HepG2 (cell line): ENCODE measurements at regions not wholly inside any gene's neighbourhood (a gene's known extent, or its start where the extent isn't known, plus 50 kb on each side); places are given as distances from the start of the nearest gene placed in this dataset.

Source experiments
- BRCA1 ChIP-seq: sonication (generic); formaldehyde crosslinking; IDR thresholded peaks from 2 replicates; pipeline ENCODE4 v1.4.0; 2020; ENCODE audit warnings: missing genetic modification reagents
- FIP1L1 ChIP-seq: fragments of 200-400 bp; formaldehyde crosslinking; IDR thresholded peaks from 2 replicates; pipeline ENCODE4 v1.6.1; 2018; ENCODE audit warnings: low read depth, mild to moderate bottlenecking, low read length, moderate library complexity, borderline replicate concordance; ENCODE audit not compliant: insufficient read depth
- FOSL1 ChIP-seq: sonication (generic); formaldehyde crosslinking; IDR thresholded peaks from 2 replicates; pipeline ENCODE4 v1.9.0; 2021; ENCODE audit warnings: missing genetic modification reagents, borderline replicate concordance
- GTF3A ChIP-seq: sonication (generic); formaldehyde crosslinking; conservative IDR thresholded peaks from 2 replicates; pipeline ENCODE4 v1.4.0; 2020; ENCODE audit warnings: mild to moderate bottlenecking, missing genetic modification reagents
- HNF4G ChIP-seq, 2 experiments: sonication (generic) in 1 of 2; formaldehyde crosslinking in 1 of 2; IDR thresholded peaks; 2 replicates each; pipeline versions ENCODE4 v1.4.0 to v1.6.1; 2011 to 2020; ENCODE audit warnings: borderline replicate concordance in 2 of 2, low read depth in 2 of 2, mild to moderate bottlenecking in 2 of 2, low read length in 1 of 2, missing genetic modification reagents in 1 of 2, moderate library complexity in 1 of 2
- HOXA3 ChIP-seq: sonication (generic); formaldehyde crosslinking; IDR thresholded peaks from 2 replicates; pipeline ENCODE4 v1.5.0; 2020; ENCODE audit warnings: missing genetic modification reagents
- IKZF5 ChIP-seq: IDR thresholded peaks from 2 replicates; pipeline ENCODE4 v1.6.1; 2018; ENCODE audit warnings: missing genetic modification reagents, mild to moderate bottlenecking, missing compliant biosample characterization
- KDM6A ChIP-seq: IDR thresholded peaks from 2 replicates; pipeline ENCODE4 v1.6.1; 2016; ENCODE audit warnings: low read depth
- MIER3 ChIP-seq: IDR thresholded peaks from 2 replicates; pipeline ENCODE4 v1.6.1; 2016; ENCODE audit warnings: missing compliant biosample characterization, borderline replicate concordance
- NCOA2 ChIP-seq: sonication (generic); formaldehyde crosslinking; IDR thresholded peaks from 2 replicates; pipeline ENCODE4 v1.8.0; 2022; ENCODE audit warnings: inconsistent platforms
- NFKB2 ChIP-seq: sonication (generic); formaldehyde crosslinking; IDR thresholded peaks from 2 replicates; pipeline ENCODE4 v1.4.0; 2020; ENCODE audit warnings: missing genetic modification reagents, borderline replicate concordance
- RFXAP ChIP-seq: sonication (generic); formaldehyde crosslinking; IDR thresholded peaks from 2 replicates; pipeline ENCODE4 v1.4.0; 2020; ENCODE audit warnings: missing genetic modification reagents, borderline replicate concordance
- SRF ChIP-seq: IDR thresholded peaks from 2 replicates; pipeline ENCODE4 v1.6.1; 2011; ENCODE audit warnings: mild to moderate bottlenecking, low read depth, low read length, moderate library complexity
- TBX2 ChIP-seq: sonication (generic); formaldehyde crosslinking; IDR thresholded peaks from 2 replicates; pipeline ENCODE4 v1.5.0; 2020; ENCODE audit warnings: missing genetic modification reagents, mild to moderate bottlenecking, borderline replicate concordance
- ZFP90 ChIP-seq: sonication (generic); formaldehyde crosslinking; IDR thresholded peaks from 2 replicates; pipeline ENCODE4 v1.8.0; 2022; ENCODE audit warnings: missing genetic modification reagents, mild to moderate bottlenecking, inconsistent platforms, borderline replicate concordance
- ZNF180 ChIP-seq: sonication (generic); formaldehyde crosslinking; IDR thresholded peaks from 2 replicates; pipeline ENCODE4 v1.4.0; 2020; ENCODE audit warnings: low read depth, missing genetic modification reagents, borderline replicate concordance
- ZNF34 ChIP-seq: sonication (generic); formaldehyde crosslinking; IDR thresholded peaks from 2 replicates; pipeline ENCODE4 v1.4.0; 2020; ENCODE audit warnings: mild to moderate bottlenecking, missing genetic modification reagents, borderline replicate concordance
- ZNF430 ChIP-seq: sonication (generic); formaldehyde crosslinking; IDR thresholded peaks from 2 replicates; pipeline ENCODE4 v1.9.0; 2021; ENCODE audit warnings: mild to moderate bottlenecking, missing genetic modification reagents
- ZNF501 ChIP-seq: sonication (generic); formaldehyde crosslinking; IDR thresholded peaks from 2 replicates; pipeline ENCODE4 v1.5.1; 2020; ENCODE audit warnings: mild to moderate bottlenecking, moderate library complexity, missing genetic modification reagents
- ZNF510 ChIP-seq: sonication (generic); formaldehyde crosslinking; IDR thresholded peaks from 2 replicates; pipeline ENCODE4 v1.4.0; 2020; ENCODE audit warnings: low read depth, mild to moderate bottlenecking, missing genetic modification reagents
- ZNF614 ChIP-seq: IDR thresholded peaks from 2 replicates; pipeline ENCODE4 v1.6.1; 2018; ENCODE audit warnings: missing biosample characterization, missing genetic modification reagents, inconsistent platforms, borderline replicate concordance
- ZNF629 ChIP-seq: sonication (generic); formaldehyde crosslinking; conservative IDR thresholded peaks from 2 replicates; pipeline ENCODE4 v1.5.0; 2020; ENCODE audit warnings: missing genetic modification reagents
- ZNF781 ChIP-seq: sonication (generic); formaldehyde crosslinking; IDR thresholded peaks from 2 replicates; pipeline ENCODE4 v1.5.1; 2020; ENCODE audit warnings: borderline replicate concordance, mild to moderate bottlenecking, missing genetic modification reagents; ENCODE audit errors: not compliant biosample characterization
- TF ChIP-seq, protein P1 (sequence below): sonication (generic); formaldehyde crosslinking; IDR thresholded peaks from 2 replicates; pipeline ENCODE4 v1.4.0; 2020; ENCODE audit warnings: missing genetic modification reagents, borderline replicate concordance
- TF ChIP-seq, protein P2 (sequence below): sonication (generic); formaldehyde crosslinking; IDR thresholded peaks from 2 replicates; pipeline ENCODE4 v1.4.0; 2020; ENCODE audit warnings: missing genetic modification reagents

- TF ChIP-seq, protein P1, sequence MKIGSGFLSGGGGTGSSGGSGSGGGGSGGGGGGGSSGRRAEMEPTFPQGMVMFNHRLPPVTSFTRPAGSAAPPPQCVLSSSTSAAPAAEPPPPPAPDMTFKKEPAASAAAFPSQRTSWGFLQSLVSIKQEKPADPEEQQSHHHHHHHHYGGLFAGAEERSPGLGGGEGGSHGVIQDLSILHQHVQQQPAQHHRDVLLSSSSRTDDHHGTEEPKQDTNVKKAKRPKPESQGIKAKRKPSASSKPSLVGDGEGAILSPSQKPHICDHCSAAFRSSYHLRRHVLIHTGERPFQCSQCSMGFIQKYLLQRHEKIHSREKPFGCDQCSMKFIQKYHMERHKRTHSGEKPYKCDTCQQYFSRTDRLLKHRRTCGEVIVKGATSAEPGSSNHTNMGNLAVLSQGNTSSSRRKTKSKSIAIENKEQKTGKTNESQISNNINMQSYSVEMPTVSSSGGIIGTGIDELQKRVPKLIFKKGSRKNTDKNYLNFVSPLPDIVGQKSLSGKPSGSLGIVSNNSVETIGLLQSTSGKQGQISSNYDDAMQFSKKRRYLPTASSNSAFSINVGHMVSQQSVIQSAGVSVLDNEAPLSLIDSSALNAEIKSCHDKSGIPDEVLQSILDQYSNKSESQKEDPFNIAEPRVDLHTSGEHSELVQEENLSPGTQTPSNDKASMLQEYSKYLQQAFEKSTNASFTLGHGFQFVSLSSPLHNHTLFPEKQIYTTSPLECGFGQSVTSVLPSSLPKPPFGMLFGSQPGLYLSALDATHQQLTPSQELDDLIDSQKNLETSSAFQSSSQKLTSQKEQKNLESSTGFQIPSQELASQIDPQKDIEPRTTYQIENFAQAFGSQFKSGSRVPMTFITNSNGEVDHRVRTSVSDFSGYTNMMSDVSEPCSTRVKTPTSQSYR (CRISPR knock-in tag): peak; percentile 10; the same call in 1 of the 2 replicates
- no peak for TF ChIP-seq ZNF629
- peak; percentile 31; the same call in 1 of the 2 replicates for TF ChIP-seq HOXA3 (CRISPR knock-in tag)
- TF ChIP-seq ZNF510: no peak
- 0 out of 2 replicates have a peak, but pooled peaks have one; percentile 22 for TF ChIP-seq MIER3 (CRISPR knock-in tag)
- TF ChIP-seq SRF: 0 out of 2 replicates have a peak, but pooled peaks have one; percentile 8
- TF ChIP-seq FIP1L1: no peak
- TF ChIP-seq ZNF614 (CRISPR knock-in tag): peak; percentile 75; the same call in 1 of the 2 replicates
- no peak for TF ChIP-seq ZNF180 (CRISPR knock-in tag)
- TF ChIP-seq TBX2: peak; percentile 75; the same call in 1 of the 2 replicates
- TF ChIP-seq RFXAP: 0 out of 2 replicates have a peak, but pooled peaks have one; percentile 28
- TF ChIP-seq NCOA2: 0 out of 2 replicates have a peak, but pooled peaks have one; percentile 33
- no peak for TF ChIP-seq ZNF430 (CRISPR knock-in tag)
- TF ChIP-seq ZNF781 (CRISPR knock-in tag): peak; percentile 27
- TF ChIP-seq GTF3A (CRISPR knock-in tag): no peak
- peak; percentile 29; the same call in 1 of the 2 replicates for TF ChIP-seq KDM6A (CRISPR knock-in tag)
- TF ChIP-seq, protein P2, sequence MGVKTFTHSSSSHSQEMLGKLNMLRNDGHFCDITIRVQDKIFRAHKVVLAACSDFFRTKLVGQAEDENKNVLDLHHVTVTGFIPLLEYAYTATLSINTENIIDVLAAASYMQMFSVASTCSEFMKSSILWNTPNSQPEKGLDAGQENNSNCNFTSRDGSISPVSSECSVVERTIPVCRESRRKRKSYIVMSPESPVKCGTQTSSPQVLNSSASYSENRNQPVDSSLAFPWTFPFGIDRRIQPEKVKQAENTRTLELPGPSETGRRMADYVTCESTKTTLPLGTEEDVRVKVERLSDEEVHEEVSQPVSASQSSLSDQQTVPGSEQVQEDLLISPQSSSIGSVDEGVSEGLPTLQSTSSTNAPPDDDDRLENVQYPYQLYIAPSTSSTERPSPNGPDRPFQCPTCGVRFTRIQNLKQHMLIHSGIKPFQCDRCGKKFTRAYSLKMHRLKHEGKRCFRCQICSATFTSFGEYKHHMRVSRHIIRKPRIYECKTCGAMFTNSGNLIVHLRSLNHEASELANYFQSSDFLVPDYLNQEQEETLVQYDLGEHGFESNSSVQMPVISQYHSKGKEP: no peak
- TF ChIP-seq ZNF34 (CRISPR knock-in tag): no peak
- no peak for TF ChIP-seq BRCA1 (CRISPR knock-in tag)
- no peak for TF ChIP-seq NFKB2 (CRISPR knock-in tag)
- no peak for TF ChIP-seq FOSL1
- no peak for TF ChIP-seq ZFP90 (CRISPR knock-in tag)
- TF ChIP-seq IKZF5 (CRISPR knock-in tag): peak; percentile 73; the same call in 1 of the 2 replicates
- peak; percentile 61; the same call in 1 of the 2 replicates for TF ChIP-seq ZNF501 (CRISPR knock-in tag)
- peak; percentile 76; the same call in 1 of the 2 replicates for TF ChIP-seq HNF4G (IDR thresholded peaks at IDR 0.05; ENCODE audit: borderline replicate concordance, low read depth, low read length)
- TF ChIP-seq HNF4G (CRISPR knock-in tag; IDR thresholded peaks at IDR 0.05; ENCODE audit: borderline replicate concordance, low read depth): 0 out of 2 replicates have a peak, but pooled peaks have one; percentile 46
Observed at GRCh38 chr6:26260110-26260637, 104.8 kb upstream of the BTN3A2 start (continued).
